ENCODE measurements at regions not wholly inside any gene's neighbourhood (a gene's known extent, or its start where the extent isn't known, plus 50 kb on each side); places are given as distances from the start of the nearest gene placed in this dataset.

GRCh38 chr3:72388117-72388516, 460.1 kb downstream of the SHQ1 start:
- Mint-ChIP-seq H3K9me3 (no peaks in the 10 kb centered on the region), H3K36me3 (ENCODE audit: insufficient read depth) (no peaks in the 10 kb centered on the region), H3K4me3 (no peak overlapping the region), H3K27ac (no peak overlapping the region), H3K4me1 (ENCODE audit: low read depth in 2 of 2) (peaks cover 38 to 68% of the 10 kb centered on the region in 2 donors), H3K27me3 (no peaks in the 10 kb centered on the region)
- no peak for ATAC-seq (replicated peaks)
- DNase-seq = no peak

- ATAC-seq (replicated peaks) = no peak
- Mint-ChIP-seq H3K27ac (peak overlapping the region in 1 of 2 donors; percentile 20), H3K9me3 (no peaks in the 10 kb centered on the region), H3K36me3 (ENCODE audit: insufficient read depth) (no peaks in the 10 kb centered on the region), H3K27me3 (no peaks in the 10 kb centered on the region), H3K4me3 (no peak overlapping the region), H3K4me1 (ENCODE audit: low read depth in 2 of 2) (peaks cover 45 to 82% of the 10 kb centered on the region in 2 donors)
- no peak for DNase-seq
Observed at GRCh38 chr3:72386327-72387000, 461.8 kb downstream of the SHQ1 start.

- no peak overlapping the region for H3K4me3 Mint-ChIP-seq
- H3K36me3 Mint-ChIP-seq (ENCODE audit: insufficient read depth) = no peaks in the 10 kb centered on the region
- peaks cover 44 to 89% of the 10 kb centered on the region in 2 donors for H3K4me1 Mint-ChIP-seq (ENCODE audit: low read depth in 2 of 2)
- DNase-seq (no peak), ATAC-seq (replicated peaks) (no peak)
- no peaks in the 10 kb centered on the region for H3K9me3 Mint-ChIP-seq
- no peaks in the 10 kb centered on the region for H3K27me3 Mint-ChIP-seq
- peak overlapping the region in 1 of 2 donors; percentile 17 for H3K27ac Mint-ChIP-seq
Observed at GRCh38 chr3:72385167-72385566, 463.1 kb downstream of the SHQ1 start.

- Mint-ChIP-seq H3K36me3 (ENCODE audit: insufficient read depth) (no peaks in the 10 kb centered on the region), H3K27me3 (no peaks in the 10 kb centered on the region), H3K9me3 (no peaks in the 10 kb centered on the region), H3K4me1 (ENCODE audit: low read depth in 2 of 2) (peaks cover 43 to 83% of the 10 kb centered on the region in 2 donors), H3K27ac (peak overlapping the region; percentile 7 to 17), H3K4me3 (no peak overlapping the region)
- no peak for DNase-seq
- ATAC-seq (replicated peaks) = no peak
Observed at GRCh38 chr3:72384602-72385001, 463.6 kb downstream of the SHQ1 start.

GRCh38 chr3:72383883-72384282, 464.4 kb downstream of the SHQ1 start:
- Mint-ChIP-seq H3K4me3 (no peak overlapping the region), H3K27me3 (no peaks in the 10 kb centered on the region), H3K9me3 (no peaks in the 10 kb centered on the region), H3K4me1 (ENCODE audit: low read depth in 2 of 2) (peaks cover 41 to 80% of the 10 kb centered on the region in 2 donors), H3K27ac (peak overlapping the region in 1 of 2 donors; percentile 7), H3K36me3 (ENCODE audit: insufficient read depth) (peaks cover 4% of the 10 kb centered on the region)
- DNase-seq (no peak), ATAC-seq (replicated peaks) (no peak)

- DNase-seq = no peak
- H3K27me3 Mint-ChIP-seq = no peaks in the 10 kb centered on the region
- H3K4me1 Mint-ChIP-seq (ENCODE audit: low read depth in 2 of 2) = peaks cover 40 to 76% of the 10 kb centered on the region in 2 donors
- peak overlapping the region in 1 of 2 donors; percentile 35 for H3K27ac Mint-ChIP-seq
- H3K36me3 Mint-ChIP-seq (ENCODE audit: insufficient read depth) = peaks cover 10% of the 10 kb centered on the region
- ATAC-seq (replicated peaks) = no peak
- H3K9me3 Mint-ChIP-seq = no peaks in the 10 kb centered on the region
- H3K4me3 Mint-ChIP-seq = no peak overlapping the region
Observed at GRCh38 chr3:72383230-72383629, 465.0 kb downstream of the SHQ1 start.

GRCh38 chr3:72382460-72382859, 465.8 kb downstream of the SHQ1 start:
- DNase-seq (no peak), ATAC-seq (replicated peaks) (no peak)
- H3K27ac Mint-ChIP-seq = peak overlapping the region in 1 of 2 donors; percentile 14
- H3K4me3 Mint-ChIP-seq = no peak overlapping the region
- H3K36me3 Mint-ChIP-seq (ENCODE audit: insufficient read depth) = peaks cover 15% of the 10 kb centered on the region
- peaks cover 39 to 68% of the 10 kb centered on the region in 2 donors for H3K4me1 Mint-ChIP-seq (ENCODE audit: low read depth in 2 of 2)
- no peaks in the 10 kb centered on the region for H3K9me3 Mint-ChIP-seq
- no peaks in the 10 kb centered on the region for H3K27me3 Mint-ChIP-seq

- Mint-ChIP-seq H3K36me3 (ENCODE audit: insufficient read depth) (peaks cover 21% of the 10 kb centered on the region), H3K4me1 (ENCODE audit: low read depth in 2 of 2) (peaks cover 39 to 59% of the 10 kb centered on the region in 2 donors), H3K27me3 (no peaks in the 10 kb centered on the region), H3K4me3 (no peak overlapping the region), H3K27ac (peak overlapping the region; percentile 14 to 20), H3K9me3 (no peaks in the 10 kb centered on the region)
- DNase-seq (no peak), ATAC-seq (replicated peaks) (no peak)
Observed at GRCh38 chr3:72381584-72381983, 466.7 kb downstream of the SHQ1 start.

GRCh38 chr3:72380711-72381493, 467.3 kb downstream of the SHQ1 start:
- H3K27me3 Mint-ChIP-seq = no peaks in the 10 kb centered on the region
- peaks cover 34 to 53% of the 10 kb centered on the region in 2 donors for H3K4me1 Mint-ChIP-seq (ENCODE audit: low read depth in 2 of 2)
- ATAC-seq (replicated peaks) (no peak), DNase-seq (no peak)
- H3K36me3 Mint-ChIP-seq (ENCODE audit: insufficient read depth) = peaks cover 21% of the 10 kb centered on the region
- no peaks in the 10 kb centered on the region for H3K9me3 Mint-ChIP-seq
- H3K27ac Mint-ChIP-seq = peak overlapping the region; percentile 20 to 27
- no peak overlapping the region for H3K4me3 Mint-ChIP-seq

- DNase-seq (no peak), ATAC-seq (replicated peaks) (no peak)
- Mint-ChIP-seq H3K36me3 (ENCODE audit: insufficient read depth) (peaks cover 23% of the 10 kb centered on the region), H3K4me1 (ENCODE audit: low read depth in 2 of 2) (peaks cover 36 to 52% of the 10 kb centered on the region in 2 donors), H3K4me3 (no peak overlapping the region), H3K27ac (peak overlapping the region in 1 of 2 donors; percentile 27), H3K27me3 (no peaks in the 10 kb centered on the region), H3K9me3 (no peaks in the 10 kb centered on the region)
Observed at GRCh38 chr3:72380193-72380592, 468.1 kb downstream of the SHQ1 start.

- no peak overlapping the region for H3K27ac Mint-ChIP-seq
- peaks cover 30 to 46% of the 10 kb centered on the region in 2 donors for H3K4me1 Mint-ChIP-seq (ENCODE audit: low read depth in 2 of 2)
- no peaks in the 10 kb centered on the region for H3K27me3 Mint-ChIP-seq
- ATAC-seq (replicated peaks) (no peak), DNase-seq (no peak)
- peaks cover 23% of the 10 kb centered on the region for H3K36me3 Mint-ChIP-seq (ENCODE audit: insufficient read depth)
- H3K9me3 Mint-ChIP-seq = no peaks in the 10 kb centered on the region
- H3K4me3 Mint-ChIP-seq = no peak overlapping the region
Observed at GRCh38 chr3:72379500-72380187, 468.6 kb downstream of the SHQ1 start.

- no peaks in the 10 kb centered on the region for H3K27me3 Mint-ChIP-seq
- no peaks in the 10 kb centered on the region for H3K9me3 Mint-ChIP-seq
- ATAC-seq (replicated peaks) (no peak), DNase-seq (no peak)
- H3K27ac Mint-ChIP-seq = peak overlapping the region in 1 of 2 donors; percentile 17
- peaks cover 20 to 33% of the 10 kb centered on the region in 2 donors for H3K4me1 Mint-ChIP-seq (ENCODE audit: low read depth in 2 of 2)
- H3K36me3 Mint-ChIP-seq (ENCODE audit: insufficient read depth) = peaks cover 23% of the 10 kb centered on the region
- H3K4me3 Mint-ChIP-seq = no peak overlapping the region
Observed at GRCh38 chr3:72378287-72378686, 470.0 kb downstream of the SHQ1 start.

- no peak for ATAC-seq (replicated peaks)
- no peaks in the 10 kb centered on the region for H3K27me3 Mint-ChIP-seq
- no peaks in the 10 kb centered on the region for H3K9me3 Mint-ChIP-seq
- no peak for DNase-seq
- no peak overlapping the region for H3K27ac Mint-ChIP-seq
- peaks cover 23% of the 10 kb centered on the region for H3K36me3 Mint-ChIP-seq (ENCODE audit: insufficient read depth)
- peaks cover 16 to 29% of the 10 kb centered on the region in 2 donors for H3K4me1 Mint-ChIP-seq (ENCODE audit: low read depth in 2 of 2)
- H3K4me3 Mint-ChIP-seq = no peak overlapping the region
Observed at GRCh38 chr3:72376956-72377710, 471.1 kb downstream of the SHQ1 start.

Data from effector memory CD8-positive, alpha-beta T cell (primary cell).